NT2/D1 (cell line): ENCODE measurements at regions not wholly inside any gene's neighbourhood (a gene's known extent, or its start where the extent isn't known, plus 50 kb on each side); places are given as distances from the start of the nearest gene placed in this dataset.
"Not testable (repeated sequence)": the region's sequence is repeated elsewhere in the genome, so short reads cannot be mapped to it uniquely, and the experiment has no call there.

Source experiments
- SUZ12 ChIP-seq: IDR thresholded peaks from 2 replicates; pipeline ENCODE4 v1.6.1; 2011; ENCODE audit not compliant: insufficient read length, insufficient read depth; ENCODE audit errors: extremely low read depth
- YY1 ChIP-seq: IDR thresholded peaks from 2 replicates; pipeline ENCODE4 v1.6.1; 2011; ENCODE audit not compliant: insufficient read length, insufficient read depth

GRCh38 chr9:39542157-39542556, 186.7 kb downstream of the SPATA31A1 start:
- TF ChIP-seq SUZ12, YY1: not testable (repeated sequence)
